HG03342 (cell line): ENCODE measurements at regions not wholly inside any gene's neighbourhood (a gene's known extent, or its start where the extent isn't known, plus 50 kb on each side); places are given as distances from the start of the nearest gene placed in this dataset.

ENCODE experiments used
- ATAC-seq: cut with Tn5 transposase; IDR thresholded peaks from one replicate; pipeline ENCODE4 v1.9.1; 2021; ENCODE audit warnings: mild to moderate bottlenecking, moderate library complexity; ENCODE audit not compliant: unreplicated experiment

DNA sequence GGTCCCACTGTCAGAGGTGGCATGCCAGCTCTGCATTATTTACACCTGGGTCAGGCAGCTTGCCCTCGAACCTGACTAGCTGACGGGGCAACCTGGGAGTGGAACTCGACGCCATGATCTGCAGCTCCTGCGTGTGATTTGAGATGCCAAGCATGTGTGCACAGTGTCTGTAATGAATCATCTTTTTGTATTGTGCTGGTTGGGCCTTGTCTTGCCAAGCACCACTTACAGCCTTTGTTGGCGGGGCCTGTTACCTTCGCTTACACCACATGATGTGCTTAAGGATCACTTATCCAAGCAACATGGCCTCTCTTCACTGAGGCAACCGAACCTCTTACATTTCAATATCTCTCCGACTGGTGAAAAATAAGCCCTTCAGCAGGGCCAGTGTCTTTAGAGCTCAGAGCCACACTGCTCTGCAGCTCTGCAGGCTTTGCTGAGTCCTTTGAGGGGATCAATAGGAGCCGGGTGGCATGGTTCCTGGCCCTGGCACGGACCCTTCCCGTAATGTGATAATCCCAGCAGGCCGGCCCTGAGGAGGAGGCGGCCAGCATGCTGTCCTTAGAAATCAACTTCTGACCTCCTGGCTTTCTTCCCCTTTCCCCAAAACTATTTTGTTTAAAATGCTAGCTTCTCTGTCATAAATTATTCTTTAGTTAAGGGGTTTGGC is 297.7 kb upstream of the CD180 start:
- ATAC-seq: no peak

DNA sequence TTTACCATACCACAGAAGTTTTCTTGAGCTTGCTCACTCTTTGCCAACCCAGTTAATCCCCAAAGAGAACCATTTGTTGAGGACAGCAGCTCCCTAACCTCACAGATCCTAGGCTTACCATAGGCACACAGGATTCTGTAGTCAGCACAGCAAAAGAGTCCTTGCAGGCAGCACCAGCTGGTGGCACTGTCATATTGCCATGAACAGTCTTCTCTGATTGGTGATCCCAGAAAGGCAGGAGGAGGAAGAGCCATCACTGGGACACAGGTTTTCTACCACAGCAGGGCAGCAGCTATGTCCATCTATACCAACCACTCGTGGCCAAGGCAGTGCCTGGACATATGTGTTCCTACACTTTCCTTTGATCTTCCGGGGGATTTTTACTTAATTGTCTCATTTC is 297.1 kb upstream of the CD180 start:
- no peak for ATAC-seq

DNA sequence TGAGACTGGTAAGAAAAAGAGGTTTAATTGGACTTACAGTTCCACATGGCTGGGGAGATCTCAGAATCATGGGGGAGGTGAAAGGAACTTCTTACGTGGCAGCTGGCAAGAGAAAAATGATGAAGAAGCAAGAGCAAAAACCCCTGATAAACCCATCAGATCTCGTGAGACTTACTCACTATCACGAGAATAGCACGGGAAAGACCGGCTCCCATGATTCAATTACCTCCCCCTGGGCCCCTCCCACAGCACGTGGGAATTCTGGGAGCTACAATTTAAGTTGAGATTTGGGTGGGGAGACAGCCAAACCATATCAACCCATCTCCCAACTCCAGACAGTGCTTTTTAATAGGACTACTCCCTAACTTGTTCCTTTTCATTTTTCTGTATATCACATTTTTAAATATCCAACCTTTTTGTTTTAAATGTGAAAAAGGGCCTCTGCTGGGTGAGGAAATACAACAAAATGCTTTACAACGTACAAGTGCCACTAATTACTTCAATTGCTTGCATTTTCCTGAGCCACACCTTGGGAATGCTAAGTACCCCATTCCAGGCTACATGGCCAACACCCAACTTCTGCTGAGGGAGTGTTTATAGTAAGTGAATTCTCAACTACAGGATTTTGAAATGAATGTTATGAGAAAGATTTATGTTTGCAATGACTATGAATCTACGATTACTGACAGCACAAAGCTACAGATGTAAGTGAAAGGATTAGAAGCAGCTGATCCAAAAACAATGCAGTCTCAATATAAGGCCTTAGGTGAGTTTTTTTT is 294.1 kb upstream of the CD180 start:
- ATAC-seq: no peak

DNA sequence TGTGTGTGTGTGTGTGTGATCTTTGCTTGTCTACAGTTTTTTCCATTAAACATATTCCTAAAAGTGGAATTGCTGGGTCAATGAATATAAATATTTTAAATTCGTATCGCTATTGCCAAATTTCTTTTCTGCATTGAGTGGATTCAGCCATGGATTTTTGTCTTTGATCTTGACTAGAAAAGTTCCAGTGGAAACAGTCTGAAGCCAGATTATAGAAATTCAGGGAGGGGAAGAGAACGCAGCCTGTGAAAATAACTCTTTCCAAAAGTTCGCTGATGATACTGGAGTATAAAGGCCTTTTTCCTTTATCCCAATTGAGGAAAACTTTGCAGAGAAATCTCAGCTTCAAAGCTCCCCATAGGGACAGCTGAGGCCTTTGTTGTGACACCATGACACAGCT is 292.3 kb upstream of the CD180 start:
- ATAC-seq: no peak

DNA sequence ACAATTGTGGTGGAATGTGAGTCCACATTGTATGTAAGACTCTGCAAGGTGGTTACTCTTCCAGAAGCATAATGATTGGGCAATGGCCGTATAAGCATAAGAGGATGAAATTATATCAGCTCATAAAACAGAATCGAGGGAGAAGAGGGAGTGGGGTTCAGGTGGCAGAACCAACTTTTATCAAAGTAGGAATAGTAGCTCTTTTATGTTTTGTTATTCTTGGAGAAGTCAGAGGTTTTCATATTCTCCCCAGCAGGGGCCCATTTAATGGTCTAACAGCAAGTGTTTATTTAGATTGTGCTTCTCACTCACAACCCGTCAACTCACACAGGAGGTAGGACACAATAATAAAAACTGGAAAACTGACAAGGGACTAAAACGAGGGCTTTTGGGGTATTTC is 291.3 kb upstream of the CD180 start:
- ATAC-seq: no peak

DNA sequence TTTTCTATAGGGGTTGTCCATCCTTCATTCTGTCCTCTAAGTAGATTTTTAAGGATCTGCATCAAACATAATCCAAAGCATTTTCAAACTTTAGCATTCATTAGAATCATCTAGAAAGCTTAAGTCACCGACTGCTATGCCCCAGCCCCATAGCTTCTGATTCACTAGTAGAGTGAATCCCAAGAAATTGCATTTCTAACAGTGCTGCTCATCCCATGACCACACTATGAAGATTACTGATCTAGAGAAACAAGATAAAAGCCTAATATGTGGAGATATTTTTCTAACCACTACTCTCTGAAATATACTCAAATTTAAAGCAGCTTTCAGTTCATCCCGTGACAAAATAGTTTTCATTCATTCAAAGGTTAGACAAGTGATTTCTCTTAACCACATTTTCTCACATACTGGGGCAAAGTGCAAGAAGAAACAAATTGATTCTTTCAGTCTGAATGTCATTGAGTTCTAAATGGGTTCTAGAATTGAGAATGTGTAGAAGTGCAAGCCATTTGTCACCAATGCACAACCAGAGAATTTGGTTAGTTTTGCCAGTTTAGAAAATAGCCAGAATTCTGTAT is 286.9 kb upstream of the CD180 start:
- no peak for ATAC-seq

DNA sequence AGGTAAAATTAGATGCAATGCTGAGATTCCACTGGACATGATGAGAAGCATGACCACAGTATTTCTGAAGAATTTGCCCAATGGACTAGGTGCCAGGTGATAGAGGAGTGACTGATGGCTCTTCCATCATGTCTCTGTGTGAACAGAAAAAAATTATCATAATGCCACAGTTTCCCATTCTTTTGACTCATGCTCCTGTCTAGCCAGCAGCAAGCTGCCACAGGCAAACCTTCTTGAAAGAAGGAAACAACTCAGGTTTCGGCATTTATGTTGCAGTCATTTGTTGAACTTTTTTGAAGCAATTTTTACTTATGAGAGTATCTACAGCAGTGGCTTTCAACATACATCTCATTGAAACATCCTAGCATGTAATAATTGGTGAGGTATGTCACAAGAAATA is 284.8 kb upstream of the CD180 start:
- ATAC-seq: no peak

DNA sequence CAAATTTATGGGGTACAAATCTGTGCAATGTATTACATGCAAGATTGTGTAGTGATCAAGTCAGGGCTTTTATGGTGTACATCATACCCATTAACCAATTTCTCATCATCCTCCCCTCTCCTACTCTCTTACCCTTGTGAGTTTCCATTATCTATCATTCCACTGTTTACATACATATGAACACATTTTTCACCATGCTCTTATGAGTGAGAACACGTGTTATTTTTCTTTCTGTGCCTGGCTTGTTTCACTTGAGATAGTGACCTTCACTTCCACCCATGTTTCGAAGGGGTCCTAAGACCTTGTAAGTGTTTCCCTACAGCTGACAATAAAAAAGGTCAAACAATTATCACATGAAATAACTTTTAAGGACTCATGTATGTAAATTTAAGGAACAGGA is 281.7 kb upstream of the CD180 start:
- no peak for ATAC-seq

DNA sequence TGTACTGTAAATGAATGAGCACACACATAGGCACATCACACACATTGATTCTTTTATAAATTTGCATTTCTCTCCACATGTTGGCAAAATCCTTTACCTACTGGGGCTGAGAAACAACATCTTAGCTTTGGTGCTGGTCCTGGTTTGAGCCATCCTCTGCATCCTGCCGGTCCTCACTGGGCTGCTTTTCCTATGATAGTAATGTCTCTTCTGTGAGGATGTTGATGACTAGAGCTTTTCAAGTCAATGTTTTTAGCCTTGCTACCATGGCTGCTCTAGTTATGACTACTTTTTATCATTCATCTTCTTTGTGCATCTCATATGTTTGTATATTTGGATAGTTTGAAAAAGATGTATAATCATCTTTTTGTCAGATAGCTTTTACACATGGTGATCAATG is 280.4 kb upstream of the CD180 start:
- ATAC-seq: no peak

DNA sequence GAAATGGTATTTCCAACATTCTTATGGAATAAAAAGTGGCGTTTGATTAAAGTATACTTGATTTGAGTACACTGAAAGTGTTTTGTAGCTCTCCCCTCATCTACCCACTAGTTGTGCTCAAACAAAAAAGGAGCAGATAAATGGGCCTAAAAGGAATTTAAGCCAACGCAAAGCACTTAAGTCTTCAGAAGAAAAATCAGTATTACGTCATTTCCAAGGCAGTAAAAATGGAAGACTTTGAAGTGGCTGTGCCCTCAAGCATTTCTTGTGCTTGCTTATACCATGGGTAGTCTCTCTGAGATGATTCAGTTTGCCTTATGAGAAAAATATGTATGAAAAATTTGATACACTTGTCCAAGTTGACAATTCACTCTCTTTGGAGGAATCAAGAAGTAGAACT is 279.9 kb upstream of the CD180 start:
- no peak for ATAC-seq

DNA sequence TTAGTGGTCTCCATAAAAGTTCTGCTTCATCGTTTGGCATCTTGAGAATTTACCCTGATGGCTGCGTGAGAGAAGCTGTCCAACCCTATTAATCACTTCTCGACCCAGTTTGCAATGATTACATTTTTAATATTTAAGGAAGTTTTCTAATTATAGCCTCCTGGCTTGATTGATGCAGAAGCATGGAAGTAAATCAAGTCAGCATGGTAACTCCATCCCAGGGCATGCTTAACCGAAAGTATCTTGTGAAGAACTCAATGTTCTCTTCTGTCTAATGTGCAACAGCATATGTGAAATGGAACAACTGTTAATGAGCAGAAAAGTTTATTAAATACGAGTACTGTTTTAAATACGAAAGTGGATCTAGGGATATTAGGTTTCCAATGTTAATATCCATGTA is 278.9 kb upstream of the CD180 start:
- no peak for ATAC-seq

DNA sequence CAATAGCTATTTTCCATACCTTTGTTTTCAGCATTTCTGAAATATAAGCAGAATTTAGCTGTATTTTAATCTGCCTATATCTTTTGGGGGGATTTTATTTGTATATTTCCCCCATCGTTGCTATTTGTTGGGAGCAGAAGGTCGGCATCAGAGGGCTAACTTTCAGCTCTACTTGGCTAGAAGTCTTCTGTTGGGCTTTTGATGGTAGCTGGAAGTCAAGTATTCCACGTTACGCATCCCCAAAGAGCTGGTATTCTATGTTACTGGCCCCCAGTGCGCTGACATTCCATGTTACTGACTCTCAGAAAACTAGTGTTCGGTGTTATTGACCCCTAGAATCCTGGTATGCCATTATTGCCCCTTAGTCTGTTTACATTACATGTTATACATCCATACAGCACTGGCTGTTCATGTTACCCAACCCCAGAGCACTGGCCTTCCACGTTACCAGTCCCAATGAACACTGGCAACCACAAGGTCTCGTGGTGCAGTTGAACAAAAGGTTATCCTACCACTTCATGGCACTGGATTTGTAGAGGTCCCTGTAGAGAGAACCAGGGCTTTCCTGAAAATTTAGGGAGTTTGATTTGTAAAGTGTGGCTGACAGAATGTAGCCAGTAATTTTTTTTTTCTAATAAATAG is 278.1 kb upstream of the CD180 start:
- ATAC-seq: no peak

DNA sequence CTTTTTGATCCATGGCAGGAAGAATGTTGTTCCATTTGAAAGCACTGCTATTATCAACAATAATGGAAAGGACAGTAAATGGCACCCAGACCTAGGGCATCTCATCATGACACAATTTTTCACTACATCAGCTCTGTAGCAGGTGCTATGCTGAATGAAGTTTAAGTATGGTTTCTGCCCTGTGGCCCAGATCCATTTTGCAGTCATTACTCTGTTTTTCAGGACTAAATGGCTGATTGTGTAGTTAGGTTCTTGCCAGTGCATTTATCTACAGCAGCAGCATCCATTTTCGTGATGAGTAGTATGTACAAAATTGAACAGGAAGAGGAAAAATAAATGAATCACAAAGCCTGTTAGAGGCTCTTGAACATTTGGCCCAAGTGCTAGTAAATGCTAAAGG is 270.5 kb upstream of the CD180 start:
- ATAC-seq: no peak

DNA sequence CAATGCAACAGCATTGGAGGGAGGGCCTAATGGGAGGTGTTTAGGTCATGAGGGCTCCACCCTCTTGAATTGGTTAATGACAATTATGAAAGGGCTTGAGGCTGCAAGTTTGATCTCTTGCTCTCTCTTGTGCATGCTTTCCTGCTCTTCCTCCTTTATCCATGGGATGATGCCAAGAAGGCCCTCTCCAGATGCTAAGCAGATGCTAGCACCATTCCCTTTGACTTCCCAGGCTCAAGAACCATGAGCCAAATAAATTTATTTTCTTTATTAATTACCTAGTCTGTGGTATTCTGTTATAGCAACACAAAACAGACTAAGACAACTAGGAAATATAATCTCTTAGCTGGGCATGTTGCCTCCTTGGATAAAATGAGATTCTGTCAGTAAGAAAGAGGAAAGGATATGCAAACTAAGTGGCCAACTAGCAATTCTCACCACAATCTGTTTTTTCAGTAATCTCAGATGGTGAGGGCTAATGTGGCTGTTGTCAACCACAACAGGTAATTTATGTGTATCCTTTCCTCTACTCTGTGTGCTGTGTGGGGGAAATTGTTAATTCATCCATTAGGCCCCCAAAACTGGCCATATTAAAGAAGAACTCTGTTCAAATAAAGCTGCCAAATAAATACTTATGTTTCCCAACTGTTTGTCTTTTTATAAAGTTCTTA is 269.1 kb upstream of the CD180 start:
- ATAC-seq: no peak

DNA sequence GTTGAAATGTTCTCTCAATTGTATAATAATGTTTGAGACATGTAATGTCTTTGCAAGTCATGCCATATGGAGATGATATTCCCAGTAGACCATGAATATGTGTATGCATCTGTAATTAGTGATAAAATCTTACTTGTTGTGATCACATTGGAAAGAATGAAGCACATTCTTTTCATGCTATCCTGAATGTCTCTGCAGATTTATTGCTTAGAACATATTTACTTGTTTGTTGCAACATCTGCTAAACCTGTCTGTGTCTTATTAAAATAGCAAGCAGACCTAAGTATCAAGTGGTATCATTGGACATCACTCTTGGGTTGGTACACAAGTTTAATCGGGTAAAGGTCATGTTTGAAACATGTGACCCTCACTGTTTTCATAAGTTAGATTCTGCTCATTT is 265.5 kb upstream of the CD180 start:
- ATAC-seq: no peak

DNA sequence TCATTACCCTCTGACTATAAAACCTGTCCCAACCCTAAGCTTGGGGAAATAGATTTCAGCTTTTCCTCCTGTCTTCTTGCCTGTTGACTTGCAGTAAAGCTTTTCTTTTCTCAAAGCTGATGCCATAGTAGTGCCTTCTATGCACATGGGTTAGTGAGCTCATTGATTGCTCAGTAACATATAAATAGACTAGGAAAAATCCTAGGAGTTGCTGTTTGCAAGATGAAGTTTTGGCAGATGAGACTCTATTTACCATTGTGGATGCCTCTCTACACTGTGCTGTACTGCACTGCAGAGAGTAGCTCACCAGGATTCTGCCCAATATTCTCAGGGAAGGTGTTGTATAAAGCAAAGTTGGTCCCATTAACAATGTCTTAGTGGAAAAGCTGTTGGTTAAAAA is 262.7 kb upstream of the CD180 start:
- ATAC-seq: no peak

DNA sequence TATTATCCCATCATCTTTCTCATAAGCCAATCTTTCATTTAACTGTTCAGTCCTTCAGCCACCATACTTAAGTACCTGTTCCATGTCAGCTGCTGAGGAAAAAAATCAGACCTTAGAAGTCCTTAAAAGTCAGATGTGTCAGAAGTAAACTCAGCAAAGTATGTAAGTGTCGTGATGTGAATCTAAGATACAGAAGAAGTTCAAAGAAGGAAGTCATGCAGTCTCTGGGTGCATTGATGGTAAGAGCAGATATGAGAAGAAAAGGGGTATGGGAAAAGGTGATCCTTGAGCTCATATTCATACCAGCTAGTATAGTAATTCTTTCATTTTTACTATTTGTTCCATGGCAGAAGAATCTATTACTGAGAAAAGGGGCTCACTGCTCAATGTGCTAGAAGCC is 259.4 kb upstream of the CD180 start:
- ATAC-seq: no peak

DNA sequence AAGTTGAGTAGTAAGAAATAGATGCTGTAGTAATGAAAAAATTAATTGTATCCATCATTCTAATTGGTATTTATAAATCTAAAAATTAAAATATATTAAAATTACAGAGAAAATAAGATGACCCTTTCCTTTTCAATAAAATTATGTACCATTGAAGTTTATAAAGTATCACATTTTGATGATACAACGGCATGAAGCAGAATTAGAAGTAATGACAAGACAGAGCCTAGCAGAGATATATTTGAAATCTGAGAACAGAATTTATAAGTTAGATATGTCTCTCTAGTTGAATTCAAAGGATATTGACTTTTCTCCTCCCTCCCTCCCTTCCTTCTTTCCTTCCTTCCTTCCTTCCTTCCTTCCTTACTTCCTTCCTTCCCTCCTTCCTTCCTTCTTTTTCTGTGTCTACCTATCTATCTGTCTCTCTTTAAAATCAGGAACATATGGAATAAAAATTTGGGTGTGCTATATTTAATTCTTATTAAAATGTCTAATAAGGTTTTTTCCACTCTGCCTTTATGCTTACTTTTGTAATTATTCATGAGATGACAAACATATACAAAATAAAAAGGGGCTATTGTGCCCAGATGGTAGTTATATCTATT is 258.5 kb upstream of the CD180 start:
- no peak for ATAC-seq

DNA sequence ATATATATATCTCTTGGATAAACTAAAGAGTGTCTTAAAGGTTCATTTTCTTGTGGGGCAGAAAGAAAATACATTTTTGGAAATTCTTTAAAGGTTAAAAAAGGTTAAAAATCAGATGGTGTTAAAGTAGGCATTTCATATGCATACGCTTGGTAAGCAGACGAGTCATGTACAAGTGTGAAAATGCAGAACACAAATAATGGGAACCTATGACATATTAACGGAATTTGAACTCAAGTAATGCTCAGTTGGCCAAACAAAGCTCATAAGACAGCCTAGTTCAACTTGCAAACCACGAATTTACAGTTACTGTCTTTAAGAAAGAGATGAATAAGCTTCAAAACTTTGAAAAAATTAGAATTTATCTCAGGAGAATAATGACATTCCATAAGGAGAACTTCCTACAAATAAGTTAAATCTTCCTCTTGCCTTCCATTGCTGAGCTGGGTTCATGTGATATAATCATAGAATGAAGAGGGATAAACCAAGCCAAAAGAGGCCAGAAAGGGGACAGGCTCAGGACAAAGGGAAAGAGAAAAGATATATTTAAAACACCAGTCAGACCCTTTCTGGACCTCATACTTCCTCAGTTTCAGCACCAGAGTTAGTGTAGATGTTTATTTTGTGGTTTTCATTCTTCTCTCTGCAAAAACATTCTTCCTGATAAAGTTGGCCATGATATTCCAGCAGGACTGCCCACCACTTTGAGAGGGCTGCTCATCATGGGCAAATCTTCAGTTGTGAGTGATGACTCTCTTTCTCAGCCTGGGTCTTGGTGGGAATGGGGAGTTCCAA is 256.7 kb upstream of the CD180 start:
- ATAC-seq: no peak

DNA sequence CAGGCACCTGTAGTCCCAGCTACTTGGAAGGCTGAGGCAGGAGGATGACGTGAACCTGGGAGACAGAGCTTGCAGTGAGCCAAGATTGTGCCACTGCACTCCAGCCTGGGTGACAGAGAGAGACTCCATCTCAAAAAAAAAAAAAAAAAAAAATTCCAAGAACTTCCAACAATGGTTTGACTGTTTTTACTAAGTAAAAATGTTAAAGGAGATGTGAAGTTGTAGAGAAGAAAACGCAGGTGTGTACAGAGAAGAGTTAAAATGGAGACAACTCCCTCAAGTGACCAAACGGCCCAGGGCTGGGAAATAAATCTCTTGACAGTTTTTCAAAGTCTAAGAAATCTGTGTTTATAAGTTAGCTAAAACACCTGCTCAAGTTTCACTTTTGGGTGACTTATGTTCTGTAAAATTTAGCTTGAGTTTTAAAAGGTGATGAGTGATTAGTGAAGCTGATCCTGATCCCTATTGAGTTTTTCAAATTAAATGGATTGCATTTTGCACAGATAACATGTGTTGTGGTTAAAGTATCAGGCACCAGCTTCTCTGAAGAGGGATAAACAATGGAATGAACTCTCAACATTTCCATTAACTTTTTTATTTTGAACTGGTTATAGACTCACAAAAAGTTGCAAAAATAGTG is 255.2 kb upstream of the CD180 start:
- ATAC-seq: no peak
